Loucy (cell line): ENCODE measurements at regions not wholly inside any gene's neighbourhood (a gene's known extent, or its start where the extent isn't known, plus 50 kb on each side); places are given as distances from the start of the nearest gene placed in this dataset.

ENCODE experiments used
- CTCF ChIP-seq: fragments of 200-600 bp; sonication (generic); conservative IDR thresholded peaks from 2 replicates; pipeline ENCODE4 v1.5.1; 2014; ENCODE audit warnings: mild to moderate bottlenecking, antibody characterized with exemption, low read length
- EZH2phosphoT487 ChIP-seq: fragments of 200-600 bp; IDR thresholded peaks from 2 replicates; pipeline ENCODE4 v1.6.1; 2018; ENCODE audit warnings: antibody characterized with exemption, mild to moderate bottlenecking, moderate library complexity, borderline replicate concordance

GRCh38 chr12:126396536-126396935, 1331.3 kb downstream of the AACS start:
- TF ChIP-seq CTCF (no peak), EZH2phosphoT487 (no peak)
